ENCODE measurements at regions not wholly inside any gene's neighbourhood (a gene's known extent, or its start where the extent isn't known, plus 50 kb on each side); places are given as distances from the start of the nearest gene placed in this dataset.

DNA sequence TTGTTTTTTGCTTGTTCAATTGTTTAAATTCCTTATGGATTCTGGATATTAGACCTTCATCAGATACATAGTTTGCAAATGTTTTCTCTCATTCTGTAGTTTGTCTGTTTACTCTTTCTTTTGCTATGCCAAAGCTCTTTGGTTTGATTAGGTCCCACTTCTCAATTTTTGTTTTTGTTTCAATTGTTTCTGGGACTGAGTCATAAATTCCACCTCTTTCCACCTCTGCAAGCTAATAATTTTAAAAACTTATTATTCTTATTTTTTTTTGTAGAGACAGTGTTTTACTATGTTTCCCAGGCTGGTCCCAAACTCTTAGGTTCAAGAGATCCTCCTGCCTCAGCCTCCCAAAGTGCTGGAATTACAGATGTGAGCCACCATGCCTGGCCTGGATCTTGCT, 226.8 kb upstream of the GPRIN3 start:
- peaks cover 49% of the 10 kb centered on the region for H3K4me1 ChIP-seq (ENCODE audit: control insufficient read depth, extremely low read depth, insufficient read depth, low read length)
- no peaks in the 10 kb centered on the region for H3K79me2 ChIP-seq (ENCODE audit: control insufficient read depth, insufficient read depth, low read length)
- ChIA-PET POLR2A (no interaction called here), CTCF (interaction anchor here (1.1 to 1.2 kb wide), 2 partner anchors 9 to 24 kb away, joined by 3 read pairs; no protein-coding TSS in a partner anchor)
- DNase-seq (ENCODE audit: low read depth, low spot score) (peak; percentile 64), FAIRE-seq (no peak)
- H3K9me1 ChIP-seq (replicated peaks; ENCODE audit: control insufficient read depth, extremely low read depth, insufficient read depth, low read length) = no peaks in the 10 kb centered on the region
- H3K27me3 ChIP-seq (ENCODE audit: control insufficient read depth in 2 of 2, insufficient read depth in 2 of 2, low read length in 2 of 2) = no peaks in the 10 kb centered on the region
- BruUV-seq (replicated peaks) = no TSS peak
- no peaks in the 10 kb centered on the region for H3K36me3 ChIP-seq (ENCODE audit: control insufficient read depth in 2 of 2, extremely low read depth in 1 of 2, insufficient read depth in 2 of 2, low read length in 2 of 2)
- peak overlapping the region; percentile 15 for H2AFZ ChIP-seq (ENCODE audit: low read depth, low read length)
- H3K27ac ChIP-seq (ENCODE audit: insufficient read depth, low read depth, low read length) = peak overlapping the region; percentile 35
- no peaks in the 10 kb centered on the region for H3K9me3 ChIP-seq (replicated peaks; ENCODE audit: control insufficient read depth, insufficient read depth, low read length)
- intact Hi-C loops (cut with micrococcal nuclease) (no loop called here), dilution Hi-C loops (cut with MboI; ENCODE audit: extremely low pct_ligation_motif_present, low sequenced_read_pairs) (no loop called here)
- no peak overlapping the region for H3K4me2 ChIP-seq (ENCODE audit: insufficient read depth, low read length)
- TF ChIP-seq, protein P1, sequence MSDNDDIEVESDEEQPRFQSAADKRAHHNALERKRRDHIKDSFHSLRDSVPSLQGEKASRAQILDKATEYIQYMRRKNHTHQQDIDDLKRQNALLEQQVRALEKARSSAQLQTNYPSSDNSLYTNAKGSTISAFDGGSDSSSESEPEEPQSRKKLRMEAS (IDR thresholded peaks at IDR 0.05; ENCODE audit: insufficient read depth, insufficient read length) = no peak
- no peak for TF ChIP-seq FOS (IDR thresholded peaks at IDR 0.05; ENCODE audit: borderline replicate concordance, insufficient read depth, low read length)
- no peak for TF ChIP-seq GATA2 (IDR thresholded peaks at IDR 0.05; ENCODE audit: insufficient read depth, insufficient read length, low read depth, low read length)
- TF ChIP-seq MYC (IDR thresholded peaks at IDR 0.05; ENCODE audit: low read depth, low read length) = no peak
- TF ChIP-seq JUN (IDR thresholded peaks at IDR 0.05; ENCODE audit: borderline replicate concordance, insufficient read depth, insufficient read length, low read depth) = no peak
- no peak for TF ChIP-seq POLR2A (IDR thresholded peaks at IDR 0.05; ENCODE audit: low read depth, low read length)
- no peak for TF ChIP-seq EZH2 (IDR thresholded peaks at IDR 0.05; ENCODE audit: borderline replicate concordance, low read depth, low read length, severe bottlenecking)
- TF ChIP-seq CTCF (IDR thresholded peaks at IDR 0.05; ENCODE audit: extremely low read depth in 1 of 2, insufficient read depth in 1 of 2, low read depth in 1 of 2, low read length in 2 of 2) = no peak
- no peak overlapping the region for H3K4me3 ChIP-seq (replicated peaks in 1 of 3; ENCODE audit: insufficient read depth in 1 of 3, low read depth in 1 of 3, low read length in 3 of 3)
- H3K9ac ChIP-seq (replicated peaks; ENCODE audit: extremely low read depth, insufficient read depth, low read length) = no peak overlapping the region
- H4K20me1 ChIP-seq (replicated peaks; ENCODE audit: control insufficient read depth, extremely low read depth, insufficient read depth, low read length) = no peaks in the 10 kb centered on the region
